SK-N-MC (cell line): ENCODE measurements at regions not wholly inside any gene's neighbourhood (a gene's known extent, or its start where the extent isn't known, plus 50 kb on each side); places are given as distances from the start of the nearest gene placed in this dataset.

Source experiments
- EZH2 ChIP-seq: fragments of 200-600 bp; sonication (generic); IDR thresholded peaks from one replicate; pipeline ENCODE4 v1.6.1; 2017; ENCODE audit warnings: antibody characterized with exemption
- POLR2AphosphoS5 ChIP-seq: IDR thresholded peaks from 2 replicates; pipeline ENCODE4 v1.6.1; 2012; ENCODE audit warnings: mild to moderate bottlenecking, low read depth, low read length, borderline replicate concordance

- TF ChIP-seq EZH2 (no peak), POLR2AphosphoS5 (no peak)
Observed at GRCh38 chr1:232105561-232105960, 479.0 kb downstream of the DISC1 start.
